GM12878 (cell line): ENCODE measurements at regions not wholly inside any gene's neighbourhood (a gene's known extent, or its start where the extent isn't known, plus 50 kb on each side); places are given as distances from the start of the nearest gene placed in this dataset.

ENCODE experiments used
- ASH2L ChIP-seq: fragments of 300-600, 200-600 bp; sonication (generic); IDR thresholded peaks from 2 replicates; pipeline ENCODE4 v1.6.1; 2017; ENCODE audit warnings: low read depth, mild to moderate bottlenecking, borderline replicate concordance
- EED ChIP-seq: sonication (generic); IDR thresholded peaks from 2 replicates; pipeline ENCODE4 v1.6.1; 2016; ENCODE audit warnings: antibody characterized with exemption, low read depth
- EP300 ChIP-seq, 2 experiments: fragments of 150-350 bp in 1 of 2; IDR thresholded peaks; 2 replicates each; pipeline ENCODE4 v1.6.1; 2011 to 2012; ENCODE audit warnings: low read depth in 2 of 2, low read length in 2 of 2, borderline replicate concordance in 1 of 2, improper control_type of control experiment in 1 of 2, inconsistent platforms in 1 of 2; ENCODE audit not compliant: control insufficient read depth in 1 of 2
- FOXM1 ChIP-seq: IDR thresholded peaks from 2 replicates; pipeline ENCODE4 v1.6.1; 2012; ENCODE audit warnings: low read depth, mild to moderate bottlenecking, inconsistent platforms, low read length, moderate library complexity
- HDAC2 ChIP-seq: fragments of 200-600 bp; sonication (generic); IDR thresholded peaks from 2 replicates; pipeline ENCODE4 v1.6.1; 2017
- NFXL1 ChIP-seq: fragments of 450-650 bp; IDR thresholded peaks from 2 replicates; pipeline ENCODE4 v1.6.1; 2017; ENCODE audit warnings: antibody characterized with exemption, mild to moderate bottlenecking, borderline replicate concordance
- NFYA ChIP-seq: IDR thresholded peaks from 2 replicates; pipeline ENCODE4 v1.6.1; 2011; ENCODE audit warnings: low read depth, mild to moderate bottlenecking, low read length, improper control_type of control experiment, borderline replicate concordance
- SREBF1 ChIP-seq: IDR thresholded peaks from 2 replicates; pipeline ENCODE4 v1.6.1; 2012; ENCODE audit warnings: mild to moderate bottlenecking, low read length
- SRF ChIP-seq, 2 experiments: IDR thresholded peaks; 2 replicates each; pipeline ENCODE4 v1.6.1; 2011; ENCODE audit warnings: low read depth in 2 of 2, low read length in 2 of 2, mild to moderate bottlenecking in 1 of 2, moderate library complexity in 1 of 2
- WRNIP1 ChIP-seq: IDR thresholded peaks from 2 replicates; pipeline ENCODE4 v1.6.1; 2011; ENCODE audit warnings: low read depth, low read length, improper control_type of control experiment, borderline replicate concordance
- TF ChIP-seq, protein P1 (sequence below): IDR thresholded peaks from 2 replicates; pipeline ENCODE4 v1.6.1; 2011; ENCODE audit warnings: mild to moderate bottlenecking, low read depth, low read length, moderate library complexity; ENCODE audit not compliant: insufficient replicate concordance
- TF ChIP-seq, protein P2 (sequence below): fragments of 450-650 bp; IDR thresholded peaks from 2 replicates; pipeline ENCODE4 v1.6.1; 2016; ENCODE audit warnings: mild to moderate bottlenecking

DNA sequence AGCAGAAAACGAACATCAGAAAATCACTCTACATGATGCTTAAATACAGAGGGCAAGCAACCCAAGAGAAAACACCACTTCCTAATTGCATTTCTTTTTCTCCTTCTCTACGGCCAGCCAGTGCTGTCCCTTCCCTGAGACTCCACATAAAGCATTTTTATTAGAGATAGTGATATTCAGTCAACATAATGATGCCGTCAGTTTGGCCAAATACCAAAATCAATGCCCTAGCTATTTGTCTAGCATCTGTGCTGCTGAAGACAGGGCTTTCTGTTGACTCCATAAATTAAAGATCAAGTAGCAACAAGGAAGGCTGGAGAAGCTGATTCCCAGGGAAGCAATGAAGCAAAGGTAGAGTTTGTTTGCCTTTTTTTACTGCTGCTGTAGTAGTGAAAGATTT, 1024.9 kb downstream of the REEP3 start (continued):
- TF ChIP-seq, protein P1, sequence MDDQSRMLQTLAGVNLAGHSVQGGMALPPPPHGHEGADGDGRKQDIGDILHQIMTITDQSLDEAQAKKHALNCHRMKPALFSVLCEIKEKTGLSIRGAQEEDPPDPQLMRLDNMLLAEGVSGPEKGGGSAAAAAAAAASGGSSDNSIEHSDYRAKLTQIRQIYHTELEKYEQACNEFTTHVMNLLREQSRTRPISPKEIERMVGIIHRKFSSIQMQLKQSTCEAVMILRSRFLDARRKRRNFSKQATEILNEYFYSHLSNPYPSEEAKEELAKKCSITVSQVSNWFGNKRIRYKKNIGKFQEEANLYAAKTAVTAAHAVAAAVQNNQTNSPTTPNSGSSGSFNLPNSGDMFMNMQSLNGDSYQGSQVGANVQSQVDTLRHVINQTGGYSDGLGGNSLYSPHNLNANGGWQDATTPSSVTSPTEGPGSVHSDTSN, result no peak
- TF ChIP-seq EP300 (IDR thresholded peaks at IDR 0.05; ENCODE audit: borderline replicate concordance in 1 of 2, control insufficient read depth in 1 of 2, low read depth in 2 of 2, low read length in 2 of 2) (no peak), NFYA (no peak), SRF (IDR thresholded peaks at IDR 0.05; ENCODE audit: low read depth in 2 of 2, low read length in 2 of 2) (no peak), HDAC2 (no peak), EED (no peak), ASH2L (no peak), FOXM1 (no peak), SREBF1 (no peak), WRNIP1 (no peak), NFXL1 (no peak)
- TF ChIP-seq, protein P2, sequence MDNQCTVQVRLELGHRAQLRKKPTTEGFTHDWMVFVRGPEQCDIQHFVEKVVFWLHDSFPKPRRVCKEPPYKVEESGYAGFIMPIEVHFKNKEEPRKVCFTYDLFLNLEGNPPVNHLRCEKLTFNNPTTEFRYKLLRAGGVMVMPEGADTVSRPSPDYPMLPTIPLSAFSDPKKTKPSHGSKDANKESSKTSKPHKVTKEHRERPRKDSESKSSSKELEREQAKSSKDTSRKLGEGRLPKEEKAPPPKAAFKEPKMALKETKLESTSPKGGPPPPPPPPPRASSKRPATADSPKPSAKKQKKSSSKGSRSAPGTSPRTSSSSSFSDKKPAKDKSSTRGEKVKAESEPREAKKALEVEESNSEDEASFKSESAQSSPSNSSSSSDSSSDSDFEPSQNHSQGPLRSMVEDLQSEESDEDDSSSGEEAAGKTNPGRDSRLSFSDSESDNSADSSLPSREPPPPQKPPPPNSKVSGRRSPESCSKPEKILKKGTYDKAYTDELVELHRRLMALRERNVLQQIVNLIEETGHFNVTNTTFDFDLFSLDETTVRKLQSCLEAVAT, result no peak
- TF ChIP-seq, all 136 proteins: peak for 0
